Body of pancreas (tissue), 4 donors: ENCODE measurements at regions not wholly inside any gene's neighbourhood (a gene's known extent, or its start where the extent isn't known, plus 50 kb on each side); places are given as distances from the start of the nearest gene placed in this dataset.

ENCODE experiments used
- ATAC-seq: fragments of 150-250 bp; one replicate; pipeline ENCODE4 v1.9.1; 2016
- DNase-seq, 4 donors: peaks; one replicate each; pipeline ENCODE4 v3.0.0-alpha.2; 2019
- H3K27ac ChIP-seq, 4 donors: fragments of 200-600 bp; sonication (generic); 1 replicate in 3 of 4; 2 replicates in 1 of 4; pipeline versions ENCODE4 v1.5.1 to v1.6.1; 2016 to 2019; ENCODE audit warnings: mild to moderate bottlenecking in 1 of 4, mixed read lengths in 1 of 4, moderate library complexity in 1 of 4
- H3K27me3 ChIP-seq, 2 donors: fragments of 200-600 bp; sonication (generic); one replicate each; pipeline ENCODE4 v1.6.0; 2016; ENCODE audit warnings: mild to moderate bottlenecking in 1 of 2
- H3K36me3 ChIP-seq, 2 donors: fragments of 200-600 bp; sonication (generic); replicated peaks in 1 of 2; 2 replicates each; pipeline ENCODE4 v1.5.1; 2016; ENCODE audit warnings: low read depth in 2 of 2; ENCODE audit not compliant: insufficient read depth in 1 of 2
- H3K4me1 ChIP-seq: fragments of 200-600 bp; sonication (generic); one replicate; pipeline ENCODE4 v1.6.0; 2016
- H3K4me3 ChIP-seq, 2 donors: fragments of 200-600 bp; sonication (generic); 1 replicate in 1 of 2; 2 replicates in 1 of 2; pipeline ENCODE4 v1.5.1; 2016 to 2019
- H3K9me3 ChIP-seq, 3 donors: fragments of 200-600 bp; sonication (generic); 1 replicate in 2 of 3; 2 replicates in 1 of 3; pipeline ENCODE4 v1.5.1; 2016
- CTCF ChIP-seq, 7 experiments: fragments of 450-650 bp in 4 of 7; fragments of 200-600 bp in 3 of 7; sonication (generic) in 3 of 7; IDR thresholded peaks; one replicate each; pipeline ENCODE4 v1.5.1; 2016 to 2019; ENCODE audit warnings: antibody characterized with exemption in 7 of 7
- POLR2A ChIP-seq, 3 donors: fragments of 450-650 bp; IDR thresholded peaks; one replicate each; pipeline ENCODE4 v1.6.1; 2016; ENCODE audit warnings: antibody characterized with exemption in 3 of 3, mild to moderate bottlenecking in 2 of 3
- WGBS, 2 donors: methylation state at CpG; one replicate each; pipeline ENCODE4 v1.1.5; 2017; 5-methylcytosine and 5-hydroxymethylcytosine counted together
- intact Hi-C: fragments of 100-400 bp; cut with DNase I; formaldehyde crosslinking; loops from one replicate; pipeline ENCODE4 v1.15.1; 2023

- H3K4me1 ChIP-seq = peaks cover 4% of the 10 kb centered on the region
- TF ChIP-seq POLR2A (IDR thresholded peaks at IDR 0.05) = no peak
- TF ChIP-seq CTCF (IDR thresholded peaks at IDR 0.05) = no peak
- ATAC-seq (no peak), DNase-seq (no peak)
- 68 to 93% methylated on average over 2 of the region's 2 CpGs for WGBS, 2 donors
- no peaks in the 10 kb centered on the region for H3K9me3 ChIP-seq
- no peak overlapping the region for H3K27ac ChIP-seq
- H3K4me3 ChIP-seq = no peak overlapping the region
- no peaks in the 10 kb centered on the region for H3K36me3 ChIP-seq
- no peaks in the 10 kb centered on the region for H3K27me3 ChIP-seq
- intact Hi-C loops = no loop called here
These were observed 542.1 kb upstream of the ID2 start for GRCh38 chr2:8139668-8140200.

- TF ChIP-seq POLR2A (IDR thresholded peaks at IDR 0.05) = no peak
- TF ChIP-seq CTCF (IDR thresholded peaks at IDR 0.05) = no peak
- H3K36me3 ChIP-seq = no peaks in the 10 kb centered on the region
- no peak for ATAC-seq
- no peak overlapping the region for H3K4me3 ChIP-seq
- no peak for DNase-seq
- H3K9me3 ChIP-seq = no peaks in the 10 kb centered on the region
- 88 to 93% methylated on average over 5 of the region's 5 CpGs for WGBS, 2 donors
- no peaks in the 10 kb centered on the region for H3K27me3 ChIP-seq
- no peak overlapping the region for H3K27ac ChIP-seq
- peaks cover 4% of the 10 kb centered on the region for H3K4me1 ChIP-seq
- intact Hi-C loops = no loop called here
These were observed 540.7 kb upstream of the ID2 start for GRCh38 chr2:8141079-8141707.

GRCh38 chr2:8141780-8142179 is 540.1 kb upstream of the ID2 start:
- Histone ChIP-seq H3K36me3 (no peaks in the 10 kb centered on the region), H3K27ac (no peak overlapping the region), H3K27me3 (no peaks in the 10 kb centered on the region), H3K4me1 (peaks cover 10% of the 10 kb centered on the region), H3K9me3 (no peaks in the 10 kb centered on the region), H3K4me3 (no peak overlapping the region)
- intact Hi-C loops = no loop called here
- whole genome bisulfite sequencing, 2 donors = 74 to 86% methylated on average over 6 of the region's 6 CpGs
- ATAC-seq = no peak
- TF ChIP-seq POLR2A (IDR thresholded peaks at IDR 0.05) (no peak), CTCF (IDR thresholded peaks at IDR 0.05) (no peak)
- no peak for DNase-seq

- Histone ChIP-seq H3K27ac (no peak overlapping the region), H3K27me3 (no peaks in the 10 kb centered on the region), H3K4me3 (no peak overlapping the region), H3K9me3 (no peaks in the 10 kb centered on the region), H3K36me3 (no peaks in the 10 kb centered on the region), H3K4me1 (peaks cover 11% of the 10 kb centered on the region)
- DNase-seq = no peak
- TF ChIP-seq CTCF (IDR thresholded peaks at IDR 0.05) (no peak), POLR2A (IDR thresholded peaks at IDR 0.05) (no peak)
- ATAC-seq = no peak
- intact Hi-C loops = no loop called here
- WGBS, 2 donors = 71 to 76% methylated on average over 1 of the region's 1 CpG
These were observed 539.4 kb upstream of the ID2 start for GRCh38 chr2:8142461-8142860.

GRCh38 chr2:8144131-8144631 is 537.7 kb upstream of the ID2 start:
- intact Hi-C loops = no loop called here
- Histone ChIP-seq H3K27ac (no peak overlapping the region), H3K36me3 (no peaks in the 10 kb centered on the region), H3K4me1 (peaks cover 22% of the 10 kb centered on the region), H3K9me3 (no peaks in the 10 kb centered on the region), H3K27me3 (no peaks in the 10 kb centered on the region), H3K4me3 (no peak overlapping the region)
- no peak for DNase-seq
- TF ChIP-seq CTCF (IDR thresholded peaks at IDR 0.05) = no peak
- no peak for TF ChIP-seq POLR2A (IDR thresholded peaks at IDR 0.05)
- no peak for ATAC-seq
- 77 to 91% methylated on average over 2 of the region's 2 CpGs for WGBS, 2 donors
